ENCODE measurements at regions not wholly inside any gene's neighbourhood (a gene's known extent, or its start where the extent isn't known, plus 50 kb on each side); places are given as distances from the start of the nearest gene placed in this dataset.

GRCh38 chr6:97459535-97459934 is 176.5 kb upstream of the MMS22L start:
- Histone ChIP-seq H3K4me1 (ENCODE audit: control insufficient read depth, insufficient read depth, low read length) (no peaks in the 10 kb centered on the region), H3K27me3 (ENCODE audit: control insufficient read depth, insufficient read depth, low read length) (no peaks in the 10 kb centered on the region), H3K4me3 (ENCODE audit: low read depth, low read length) (no peak overlapping the region), H3K9ac (ENCODE audit: low read depth, low read length) (no peak overlapping the region), H3K36me3 (ENCODE audit: control insufficient read depth, insufficient read depth, low read length) (no peaks in the 10 kb centered on the region), H3K9me3 (ENCODE audit: control insufficient read depth, insufficient read depth, low read length) (no peaks in the 10 kb centered on the region)

- Histone ChIP-seq H3K36me3 (ENCODE audit: control insufficient read depth, insufficient read depth, low read length) (no peaks in the 10 kb centered on the region), H3K9me3 (ENCODE audit: control insufficient read depth, insufficient read depth, low read length) (no peaks in the 10 kb centered on the region), H3K4me3 (ENCODE audit: low read depth, low read length) (no peak overlapping the region), H3K9ac (ENCODE audit: low read depth, low read length) (no peak overlapping the region), H3K4me1 (ENCODE audit: control insufficient read depth, insufficient read depth, low read length) (no peaks in the 10 kb centered on the region), H3K27me3 (ENCODE audit: control insufficient read depth, insufficient read depth, low read length) (no peaks in the 10 kb centered on the region)
These were observed 177.0 kb upstream of the MMS22L start for GRCh38 chr6:97459986-97460385.

- Histone ChIP-seq H3K4me3 (ENCODE audit: low read depth, low read length) (no peak overlapping the region), H3K9me3 (ENCODE audit: control insufficient read depth, insufficient read depth, low read length) (no peaks in the 10 kb centered on the region), H3K9ac (ENCODE audit: low read depth, low read length) (no peak overlapping the region), H3K4me1 (ENCODE audit: control insufficient read depth, insufficient read depth, low read length) (no peaks in the 10 kb centered on the region), H3K36me3 (ENCODE audit: control insufficient read depth, insufficient read depth, low read length) (no peaks in the 10 kb centered on the region), H3K27me3 (ENCODE audit: control insufficient read depth, insufficient read depth, low read length) (no peaks in the 10 kb centered on the region)
These were observed 177.5 kb upstream of the MMS22L start for GRCh38 chr6:97460394-97461080.

GRCh38 chr6:97461218-97461617 is 178.2 kb upstream of the MMS22L start:
- Histone ChIP-seq H3K9me3 (ENCODE audit: control insufficient read depth, insufficient read depth, low read length) (no peaks in the 10 kb centered on the region), H3K36me3 (ENCODE audit: control insufficient read depth, insufficient read depth, low read length) (no peaks in the 10 kb centered on the region), H3K27me3 (ENCODE audit: control insufficient read depth, insufficient read depth, low read length) (no peaks in the 10 kb centered on the region), H3K4me3 (ENCODE audit: low read depth, low read length) (no peak overlapping the region), H3K4me1 (ENCODE audit: control insufficient read depth, insufficient read depth, low read length) (no peaks in the 10 kb centered on the region), H3K9ac (ENCODE audit: low read depth, low read length) (no peak overlapping the region)

- Histone ChIP-seq H3K27me3 (ENCODE audit: control insufficient read depth, insufficient read depth, low read length) (no peaks in the 10 kb centered on the region), H3K4me1 (ENCODE audit: control insufficient read depth, insufficient read depth, low read length) (no peaks in the 10 kb centered on the region), H3K9me3 (ENCODE audit: control insufficient read depth, insufficient read depth, low read length) (no peaks in the 10 kb centered on the region), H3K36me3 (ENCODE audit: control insufficient read depth, insufficient read depth, low read length) (no peaks in the 10 kb centered on the region), H3K9ac (ENCODE audit: low read depth, low read length) (no peak overlapping the region), H3K4me3 (ENCODE audit: low read depth, low read length) (no peak overlapping the region)
These were observed 179.0 kb upstream of the MMS22L start for GRCh38 chr6:97462031-97462430.

- Histone ChIP-seq H3K9me3 (ENCODE audit: control insufficient read depth, insufficient read depth, low read length) (no peaks in the 10 kb centered on the region), H3K4me3 (ENCODE audit: low read depth, low read length) (no peak overlapping the region), H3K4me1 (ENCODE audit: control insufficient read depth, insufficient read depth, low read length) (no peaks in the 10 kb centered on the region), H3K36me3 (ENCODE audit: control insufficient read depth, insufficient read depth, low read length) (no peaks in the 10 kb centered on the region), H3K27me3 (ENCODE audit: control insufficient read depth, insufficient read depth, low read length) (no peaks in the 10 kb centered on the region), H3K9ac (ENCODE audit: low read depth, low read length) (no peak overlapping the region)
These were observed 180.1 kb upstream of the MMS22L start for GRCh38 chr6:97462938-97463598.

GRCh38 chr6:97465877-97466561 is 183.0 kb upstream of the MMS22L start:
- H3K36me3 ChIP-seq (ENCODE audit: control insufficient read depth, insufficient read depth, low read length), result no peaks in the 10 kb centered on the region
- no peaks in the 10 kb centered on the region for H3K4me1 ChIP-seq (ENCODE audit: control insufficient read depth, insufficient read depth, low read length)
- H3K4me3 ChIP-seq (ENCODE audit: low read depth, low read length), result no peak overlapping the region
- no peaks in the 10 kb centered on the region for H3K27me3 ChIP-seq (ENCODE audit: control insufficient read depth, insufficient read depth, low read length)
- H3K9ac ChIP-seq (ENCODE audit: low read depth, low read length), result no peak overlapping the region
- H3K9me3 ChIP-seq (ENCODE audit: control insufficient read depth, insufficient read depth, low read length), result no peaks in the 10 kb centered on the region

- H3K4me1 ChIP-seq (ENCODE audit: control insufficient read depth, insufficient read depth, low read length), result no peaks in the 10 kb centered on the region
- no peaks in the 10 kb centered on the region for H3K27me3 ChIP-seq (ENCODE audit: control insufficient read depth, insufficient read depth, low read length)
- H3K36me3 ChIP-seq (ENCODE audit: control insufficient read depth, insufficient read depth, low read length), result no peaks in the 10 kb centered on the region
- no peaks in the 10 kb centered on the region for H3K9me3 ChIP-seq (ENCODE audit: control insufficient read depth, insufficient read depth, low read length)
- no peak overlapping the region for H3K9ac ChIP-seq (ENCODE audit: low read depth, low read length)
- H3K4me3 ChIP-seq (ENCODE audit: low read depth, low read length), result no peak overlapping the region
These were observed 186.0 kb upstream of the MMS22L start for GRCh38 chr6:97468981-97469380.

- H3K4me1 ChIP-seq (ENCODE audit: control insufficient read depth, insufficient read depth, low read length), result no peaks in the 10 kb centered on the region
- H3K4me3 ChIP-seq (ENCODE audit: low read depth, low read length), result no peak overlapping the region
These were observed 186.4 kb upstream of the MMS22L start for GRCh38 chr6:97469451-97469850.

GRCh38 chr6:97470322-97470721 is 187.3 kb upstream of the MMS22L start:
- Histone ChIP-seq H3K9me3 (ENCODE audit: control insufficient read depth, insufficient read depth, low read length) (no peaks in the 10 kb centered on the region), H3K9ac (ENCODE audit: low read depth, low read length) (no peak overlapping the region), H3K27me3 (ENCODE audit: control insufficient read depth, insufficient read depth, low read length) (no peaks in the 10 kb centered on the region), H3K4me1 (ENCODE audit: control insufficient read depth, insufficient read depth, low read length) (no peaks in the 10 kb centered on the region), H3K4me3 (ENCODE audit: low read depth, low read length) (no peak overlapping the region), H3K36me3 (ENCODE audit: control insufficient read depth, insufficient read depth, low read length) (no peaks in the 10 kb centered on the region)

More at GRCh38 chr6:97469451-97469850, 186.4 kb upstream of the MMS22L start:
- no peaks in the 10 kb centered on the region for H3K27me3 ChIP-seq (ENCODE audit: control insufficient read depth, insufficient read depth, low read length)
- H3K36me3 ChIP-seq (ENCODE audit: control insufficient read depth, insufficient read depth, low read length), result no peaks in the 10 kb centered on the region
- H3K9ac ChIP-seq (ENCODE audit: low read depth, low read length), result no peak overlapping the region
- H3K9me3 ChIP-seq (ENCODE audit: control insufficient read depth, insufficient read depth, low read length), result no peaks in the 10 kb centered on the region

- no peak overlapping the region for H3K4me3 ChIP-seq (ENCODE audit: low read depth, low read length)
These were observed 191.0 kb upstream of the MMS22L start for GRCh38 chr6:97473979-97474378.

More at GRCh38 chr6:97473979-97474378, 191.0 kb upstream of the MMS22L start:
- Histone ChIP-seq H3K27me3 (ENCODE audit: control insufficient read depth, insufficient read depth, low read length) (no peaks in the 10 kb centered on the region), H3K9ac (ENCODE audit: low read depth, low read length) (no peak overlapping the region), H3K9me3 (ENCODE audit: control insufficient read depth, insufficient read depth, low read length) (no peaks in the 10 kb centered on the region), H3K36me3 (ENCODE audit: control insufficient read depth, insufficient read depth, low read length) (no peaks in the 10 kb centered on the region), H3K4me1 (ENCODE audit: control insufficient read depth, insufficient read depth, low read length) (no peaks in the 10 kb centered on the region)
